22Rv1 (cell line): ENCODE measurements at regions not wholly inside any gene's neighbourhood (a gene's known extent, or its start where the extent isn't known, plus 50 kb on each side); places are given as distances from the start of the nearest gene placed in this dataset.

Source experiments
- ZFX ChIP-seq: fragments of 450-650 bp; IDR thresholded peaks from 2 replicates; pipeline ENCODE4 v1.6.1; 2017; ENCODE audit warnings: antibody characterized with exemption, borderline replicate concordance
- TF ChIP-seq, protein P1 (sequence below): fragments of 450-650 bp; IDR thresholded peaks from 2 replicates; pipeline ENCODE4 v1.5.1; 2017; ENCODE audit warnings: mild to moderate bottlenecking

DNA sequence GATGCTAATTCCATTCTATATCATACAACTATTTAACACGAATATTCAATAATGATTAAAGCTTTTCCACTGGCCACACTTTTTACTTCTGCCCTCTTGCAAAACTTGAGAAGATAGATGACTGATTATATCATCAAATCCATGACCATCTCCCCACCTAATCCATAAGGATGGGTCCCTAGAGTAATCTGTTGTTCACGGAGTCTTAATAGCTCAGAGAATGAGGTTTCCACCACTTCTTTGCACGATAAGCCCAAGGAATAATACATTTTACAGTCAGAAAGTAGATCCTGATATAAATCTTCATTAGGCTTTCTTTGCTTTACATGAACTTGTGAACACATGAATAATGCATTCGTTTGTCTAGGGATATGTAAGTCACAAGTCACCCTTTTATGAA lies 527.2 kb downstream of the GALC start:
- TF ChIP-seq, protein P1, sequence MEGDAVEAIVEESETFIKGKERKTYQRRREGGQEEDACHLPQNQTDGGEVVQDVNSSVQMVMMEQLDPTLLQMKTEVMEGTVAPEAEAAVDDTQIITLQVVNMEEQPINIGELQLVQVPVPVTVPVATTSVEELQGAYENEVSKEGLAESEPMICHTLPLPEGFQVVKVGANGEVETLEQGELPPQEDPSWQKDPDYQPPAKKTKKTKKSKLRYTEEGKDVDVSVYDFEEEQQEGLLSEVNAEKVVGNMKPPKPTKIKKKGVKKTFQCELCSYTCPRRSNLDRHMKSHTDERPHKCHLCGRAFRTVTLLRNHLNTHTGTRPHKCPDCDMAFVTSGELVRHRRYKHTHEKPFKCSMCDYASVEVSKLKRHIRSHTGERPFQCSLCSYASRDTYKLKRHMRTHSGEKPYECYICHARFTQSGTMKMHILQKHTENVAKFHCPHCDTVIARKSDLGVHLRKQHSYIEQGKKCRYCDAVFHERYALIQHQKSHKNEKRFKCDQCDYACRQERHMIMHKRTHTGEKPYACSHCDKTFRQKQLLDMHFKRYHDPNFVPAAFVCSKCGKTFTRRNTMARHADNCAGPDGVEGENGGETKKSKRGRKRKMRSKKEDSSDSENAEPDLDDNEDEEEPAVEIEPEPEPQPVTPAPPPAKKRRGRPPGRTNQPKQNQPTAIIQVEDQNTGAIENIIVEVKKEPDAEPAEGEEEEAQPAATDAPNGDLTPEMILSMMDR: no peak
- TF ChIP-seq ZFX: no peak
